Posterior vena cava (tissue), 2 donors: ENCODE measurements at regions not wholly inside any gene's neighbourhood (a gene's known extent, or its start where the extent isn't known, plus 50 kb on each side); places are given as distances from the start of the nearest gene placed in this dataset.

Experiments
- DNase-seq: peaks from one replicate; pipeline ENCODE4 v3.0.0-alpha.2; 2020; ENCODE audit warnings: low spot score
- intact Hi-C, 2 donors: fragments of 100-400 bp; cut with DNase I; formaldehyde crosslinking; loops; one replicate each; pipeline versions ENCODE4 v1.14.1 to v1.14.2; 2022 to 2023
- donor health status: DM: yes; HTN: yes; CAD: no.
- donor health status: DM: yes; HTN: yes; CAD: no.

- intact Hi-C loops, result loop anchor here in 1 of 2 donors (1.0 kb wide), 1 partner anchor 47 kb away; no protein-coding TSS in a partner anchor
- DNase-seq, result no peak
Observed at GRCh38 chr9:35540315-35540714, 50.4 kb downstream of the RUSC2 start.

DNA sequence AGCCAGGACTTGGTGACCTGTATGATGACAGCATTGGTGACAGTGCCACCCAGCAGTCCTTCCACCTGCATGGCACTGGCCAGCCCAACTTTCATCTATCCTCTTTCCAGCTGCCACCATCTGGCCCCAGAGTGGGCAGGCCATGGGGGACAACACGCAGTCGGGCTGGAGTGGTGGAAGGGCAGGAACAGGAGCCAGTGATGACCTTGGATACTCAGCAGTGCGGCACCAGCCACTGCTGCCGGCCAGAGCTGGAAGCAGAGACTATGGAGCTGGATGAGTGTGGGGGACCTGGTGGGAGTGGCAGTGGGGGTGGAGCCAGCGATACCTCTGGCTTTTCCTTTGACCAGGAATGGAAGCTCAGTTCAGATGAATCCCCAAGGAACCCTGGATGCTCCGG, 56.9 kb downstream of the RUSC2 start:
- intact Hi-C loops, result no loop called here

DNA sequence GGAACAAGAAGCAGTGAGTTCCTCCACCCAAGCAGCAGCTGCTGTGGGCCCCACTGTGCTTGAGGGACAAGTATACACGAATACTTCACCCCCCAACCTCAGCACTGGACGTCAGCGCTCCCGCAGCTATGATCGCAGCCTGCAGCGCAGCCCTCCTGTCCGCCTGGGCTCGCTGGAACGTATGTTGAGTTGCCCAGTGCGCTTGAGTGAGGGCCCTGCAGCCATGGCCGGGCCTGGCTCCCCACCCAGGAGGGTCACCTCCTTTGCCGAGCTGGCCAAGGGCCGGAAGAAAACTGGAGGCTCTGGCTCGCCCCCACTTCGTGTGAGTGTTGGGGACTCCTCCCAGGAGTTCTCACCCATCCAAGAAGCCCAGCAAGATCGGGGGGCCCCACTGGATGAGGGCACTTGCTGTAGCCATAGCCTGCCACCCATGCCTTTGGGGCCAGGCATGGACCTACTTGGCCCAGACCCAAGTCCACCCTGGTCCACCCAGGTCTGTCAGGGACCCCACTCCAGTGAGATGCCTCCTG, 57.1 kb upstream of the TESK1 start:
- DNase-seq, result no peak
- intact Hi-C loops, result no loop called here

More for the DNA sequence above, 56.9 kb downstream of the RUSC2 start:
- DNase-seq, result no peak

- no peak for DNase-seq
- intact Hi-C loops, result no loop called here
Observed at GRCh38 chr9:35548571-35548970, 56.5 kb upstream of the TESK1 start.

GRCh38 chr9:35549441-35549840, 55.6 kb upstream of the TESK1 start:
- DNase-seq, result no peak
- intact Hi-C loops, result no loop called here

DNA sequence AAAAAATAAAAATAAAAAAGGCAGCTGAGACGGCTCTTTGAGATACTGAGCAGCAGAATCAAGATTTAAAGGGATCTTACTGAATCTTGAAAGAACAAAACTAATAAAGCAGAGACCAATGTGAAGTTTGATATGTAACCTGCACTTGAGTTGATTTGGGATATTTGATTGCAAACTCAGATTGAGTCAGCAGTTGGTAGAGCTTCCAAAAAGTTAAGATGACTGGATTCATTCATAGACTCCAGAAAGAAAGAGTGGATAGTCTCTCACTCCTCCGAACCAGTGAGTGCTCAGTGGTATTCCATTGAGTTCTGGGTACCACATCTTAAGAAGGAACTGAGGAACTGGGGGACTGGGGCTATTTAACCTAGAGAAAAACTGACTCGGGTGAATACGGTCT, 52.7 kb upstream of the TESK1 start:
- no peak for DNase-seq
- intact Hi-C loops, result loop anchor here in 1 of 2 donors (10.0 kb wide), 1 partner anchor 438 kb away; the partner anchor contains the start of gene ATOSB

DNA sequence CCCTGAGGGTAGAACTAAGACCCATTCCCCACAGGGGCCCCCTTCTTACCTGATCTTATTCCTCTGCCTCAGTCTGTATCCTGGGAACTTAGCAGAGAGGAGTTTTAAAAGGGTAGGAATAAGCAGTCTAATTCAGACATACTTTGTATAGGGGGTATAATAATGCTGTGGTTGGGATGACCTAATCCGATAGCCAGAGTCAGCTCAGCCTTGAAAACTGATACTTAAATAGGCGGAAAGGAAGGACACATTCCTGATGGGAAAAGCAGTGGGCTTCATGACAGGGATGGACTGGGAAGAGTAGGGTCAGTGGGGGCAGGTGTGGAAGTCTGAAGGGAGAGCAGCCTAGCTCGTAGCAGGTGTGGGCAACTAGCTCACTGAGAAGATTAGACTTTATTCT, 52.2 kb upstream of the TESK1 start:
- no peak for DNase-seq

DNA sequence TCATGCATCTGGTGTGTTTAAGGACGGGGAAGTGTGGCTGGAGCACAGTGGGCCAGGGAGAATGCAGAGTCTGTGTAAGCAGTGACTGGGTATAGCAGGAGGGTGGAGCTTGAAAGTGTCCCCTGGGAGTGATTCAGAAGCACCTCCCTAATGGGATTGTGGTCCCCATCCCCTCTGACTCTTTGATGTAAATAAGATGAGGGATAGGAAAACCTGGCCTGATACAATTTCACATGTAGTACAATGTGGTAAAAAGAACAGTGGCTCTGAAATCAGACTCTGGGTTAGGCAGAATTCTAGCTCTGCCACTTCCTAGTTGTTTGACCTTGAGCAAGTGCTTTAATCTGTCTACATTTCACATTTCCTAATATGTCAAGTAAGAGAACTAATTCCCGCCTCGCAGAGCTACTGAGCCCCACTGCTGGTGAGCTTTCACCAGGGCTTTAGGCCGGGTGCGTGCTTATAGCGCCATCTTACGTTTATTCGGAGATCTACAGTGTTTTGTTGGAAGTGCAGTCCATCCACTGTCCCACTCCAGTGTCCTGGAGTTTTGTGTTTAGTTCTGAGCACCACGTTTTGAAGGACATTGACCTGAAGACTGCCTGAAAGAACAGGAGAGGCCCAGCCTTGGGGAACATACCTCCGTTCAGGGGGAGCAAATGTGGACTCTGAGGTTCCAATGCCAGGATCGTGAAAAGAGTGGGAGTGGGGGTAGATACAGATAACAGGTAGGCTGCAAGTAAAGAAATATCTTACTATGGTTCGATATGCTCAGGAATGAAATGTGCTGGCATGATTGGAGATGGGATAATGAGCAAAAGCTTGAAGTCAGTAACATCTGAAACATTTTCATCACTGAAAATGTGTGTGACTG, 51.2 kb upstream of the TESK1 start:
- intact Hi-C loops, result loop anchor here (2.0 to 10.0 kb wide), 2 partner anchors 63 to 439 kb away; partner anchors contain the start of genes ATOSB (in 1 of the 2) and RUSC2 (in 1 of the 2)
- DNase-seq, result no peak

More for the DNA sequence above, 52.2 kb upstream of the TESK1 start:
- intact Hi-C loops, result loop anchor here in 1 of 2 donors (10.0 kb wide), 1 partner anchor 438 kb away; the partner anchor contains the start of gene ATOSB

DNA sequence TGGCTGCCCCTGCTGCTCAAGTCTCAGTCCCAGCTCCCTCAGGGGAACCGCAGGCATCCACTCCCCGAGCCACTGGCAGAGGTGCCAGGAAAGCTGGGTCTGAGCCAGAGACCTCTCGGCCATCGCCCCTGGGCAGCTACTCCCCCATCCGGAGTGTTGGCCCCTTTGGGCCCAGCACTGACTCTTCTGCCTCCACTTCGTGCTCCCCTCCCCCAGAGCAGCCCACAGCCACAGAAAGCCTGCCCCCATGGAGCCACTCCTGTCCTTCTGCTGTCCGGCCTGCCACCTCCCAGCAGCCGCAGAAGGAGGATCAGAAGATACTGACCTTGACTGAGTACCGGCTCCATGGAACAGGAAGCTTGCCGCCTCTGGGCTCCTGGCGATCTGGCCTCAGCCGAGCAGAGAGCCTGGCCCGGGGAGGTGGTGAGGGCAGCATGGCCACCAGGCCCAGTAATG, 49.8 kb upstream of the TESK1 start:
- no peak for DNase-seq
- intact Hi-C loops, result loop anchor here (2.0 to 10.0 kb wide), 3 partner anchors 64 to 440 kb away; partner anchors contain the start of genes ATOSB (in 1 of the 2) and RUSC2 (in 1 of the 2)
